Stimulated activated CD4-positive, alpha-beta T cell treated with anti-CD3 and anti-CD28 coated beads, Interleukin-4, amount 100 ng/mL, for 24 hours (primary cell): ENCODE measurements at regions not wholly inside any gene's neighbourhood (a gene's known extent, or its start where the extent isn't known, plus 50 kb on each side); places are given as distances from the start of the nearest gene placed in this dataset.

Source experiments
- DNase-seq: peaks from one replicate; pipeline ENCODE4 v3.0.0-alpha.2; 2020

DNA sequence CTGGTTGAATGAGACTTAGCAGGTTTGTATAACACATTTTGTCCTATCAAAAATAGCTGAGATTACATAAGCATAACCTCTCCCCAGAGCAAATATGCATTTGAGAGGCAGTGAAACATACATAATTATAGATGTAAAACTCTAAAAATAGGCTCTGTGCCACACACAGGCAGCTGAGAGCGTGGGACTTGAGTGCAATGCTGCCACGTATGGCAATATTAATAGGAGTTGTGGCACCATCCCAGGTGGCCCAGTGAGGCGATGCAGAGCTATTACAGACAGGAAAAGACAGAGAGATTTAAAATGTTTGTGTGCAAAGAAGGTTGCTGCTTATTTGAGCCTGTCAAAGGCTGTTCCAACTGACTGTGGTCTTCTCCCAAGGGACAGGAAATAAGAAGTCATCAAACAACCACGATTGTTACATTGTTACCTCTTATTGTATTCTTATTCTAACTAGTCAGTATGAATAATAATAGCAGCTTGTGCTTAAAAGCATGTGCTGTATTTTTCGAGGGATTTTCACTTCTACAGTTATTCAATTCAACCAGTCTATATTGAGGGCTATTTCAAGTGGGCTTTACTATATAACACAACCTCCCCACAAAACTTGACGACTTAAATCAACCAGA, 116.5 kb downstream of the SALL1 start:
- DNase-seq, result no peak

DNA sequence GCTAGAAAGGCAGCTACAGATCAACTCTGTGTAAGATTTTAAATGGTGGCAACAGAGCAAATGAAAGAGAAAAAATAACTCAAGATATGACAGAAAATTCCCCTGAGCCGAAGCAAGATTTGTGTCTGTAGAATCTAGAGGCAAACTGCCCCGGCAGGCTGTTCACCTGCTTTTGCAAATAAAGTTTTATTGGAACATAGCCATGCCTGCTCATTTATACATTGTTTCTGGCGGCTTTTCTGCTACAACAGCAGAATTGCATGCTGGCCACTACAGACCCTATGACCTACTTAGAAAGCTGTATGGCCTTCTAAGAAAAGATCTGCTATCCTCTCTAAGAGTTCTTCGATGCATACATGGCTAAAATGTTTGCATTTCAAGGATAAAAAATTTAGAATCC, 119.5 kb downstream of the SALL1 start:
- no peak for DNase-seq

DNA sequence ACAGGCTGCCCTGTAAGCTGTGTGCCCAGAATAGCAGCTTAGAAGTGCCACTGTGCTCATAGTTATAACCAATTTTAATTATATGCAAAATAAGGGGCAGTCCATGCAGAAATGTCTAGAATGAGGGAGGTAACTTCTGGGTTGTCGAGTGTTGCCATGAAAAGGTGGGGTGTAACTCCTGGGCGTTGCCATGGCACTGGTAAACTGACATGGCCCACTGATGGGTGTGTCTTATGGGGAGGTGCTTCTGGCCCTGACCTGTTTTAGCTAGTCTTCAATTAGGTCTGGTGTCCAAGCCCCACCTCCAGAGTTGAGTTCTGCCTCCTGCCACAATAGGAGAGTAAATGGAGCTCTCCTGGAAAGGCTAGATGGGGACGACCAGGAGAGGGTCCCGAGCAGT, 120.6 kb downstream of the SALL1 start:
- no peak for DNase-seq

DNA sequence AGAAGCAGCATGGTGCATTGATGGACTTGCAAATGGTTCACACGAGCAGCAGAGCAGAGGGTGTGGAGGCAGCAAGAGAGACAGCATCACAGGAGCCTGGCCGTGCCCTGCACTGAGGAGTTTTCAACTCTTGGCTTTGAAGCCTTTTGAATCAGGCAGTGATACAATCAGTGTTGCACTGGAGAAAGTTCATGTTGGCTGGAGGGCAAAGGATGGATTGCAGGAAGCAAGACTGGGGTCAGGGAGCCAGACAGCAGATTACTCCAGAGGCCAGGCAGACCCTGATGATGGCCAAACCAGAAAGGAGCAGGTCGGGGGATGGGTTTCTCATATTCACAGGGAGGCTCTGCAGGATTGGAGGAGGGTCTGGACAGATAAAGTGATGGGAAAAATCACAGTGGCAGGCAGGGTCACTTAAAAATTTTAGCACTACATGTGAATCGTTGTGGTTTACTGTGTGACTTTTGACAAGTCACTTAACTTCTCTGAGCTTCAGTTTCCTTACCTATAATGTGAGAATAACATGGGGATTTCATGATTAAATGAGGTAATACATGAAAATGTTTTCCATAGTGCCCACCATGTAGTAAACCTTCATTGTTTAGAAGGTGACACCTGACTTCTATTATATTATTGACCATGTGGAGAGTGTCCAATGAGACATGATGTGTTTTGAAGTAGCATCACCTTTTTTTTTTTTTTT, 125.3 kb downstream of the SALL1 start:
- no peak for DNase-seq

DNA sequence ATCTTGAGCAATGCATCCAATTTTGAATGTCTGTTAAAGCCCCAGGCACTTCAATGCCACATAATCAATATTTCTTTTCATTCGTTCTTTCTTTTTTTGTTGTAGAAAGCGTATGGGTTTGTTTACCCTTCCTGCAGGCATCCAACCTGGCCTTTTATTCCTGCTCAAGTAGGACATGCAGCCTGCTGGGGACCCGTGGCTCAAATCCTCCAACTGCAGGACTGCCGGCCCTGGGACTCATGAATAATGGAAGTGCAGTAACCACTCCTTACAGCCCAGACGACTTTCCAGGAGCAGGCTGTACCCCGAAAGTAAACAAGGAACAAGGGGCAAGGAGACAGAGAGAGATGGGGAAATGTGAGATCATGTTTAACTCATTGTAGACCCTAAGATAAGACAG, 126.4 kb downstream of the SALL1 start:
- DNase-seq, result no peak

DNA sequence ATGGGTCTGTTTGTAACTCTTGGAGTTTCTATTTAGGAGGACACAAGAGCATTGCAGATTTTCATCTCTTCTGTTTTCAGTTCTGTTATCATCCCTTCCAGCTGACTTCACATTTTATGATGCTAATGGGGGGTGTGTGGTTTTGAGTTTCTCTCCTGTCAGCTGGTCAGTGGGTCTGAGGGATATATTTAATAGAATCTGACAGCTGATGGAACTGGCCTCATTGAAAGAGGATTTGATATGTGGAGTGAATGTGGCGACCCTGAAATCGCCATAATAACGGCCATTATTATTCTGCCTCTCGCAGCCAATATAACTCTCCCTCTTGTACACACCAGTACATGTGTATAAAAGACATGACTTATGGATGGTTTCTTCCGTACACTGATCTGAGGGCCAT, 128.1 kb downstream of the SALL1 start:
- no peak for DNase-seq

DNA sequence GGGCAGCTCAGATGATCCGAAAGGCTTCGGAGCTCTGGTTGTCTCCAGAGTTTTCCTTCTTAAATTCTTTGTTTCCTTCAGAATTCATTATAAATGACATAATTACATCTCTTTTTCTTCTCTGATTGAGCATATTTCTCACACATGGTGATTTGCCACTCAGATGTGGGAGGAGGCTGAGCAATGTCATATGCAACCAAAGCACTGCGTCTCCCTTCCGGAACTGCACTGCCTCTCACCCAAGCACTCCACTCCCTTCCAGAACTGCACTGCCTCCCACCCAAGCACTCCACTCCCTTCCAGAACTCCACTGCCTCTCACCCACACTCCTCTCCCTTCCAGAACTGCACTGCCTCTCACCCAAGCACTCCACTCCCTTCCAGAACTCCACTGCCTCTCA, 131.5 kb downstream of the SALL1 start:
- DNase-seq, result no peak

DNA sequence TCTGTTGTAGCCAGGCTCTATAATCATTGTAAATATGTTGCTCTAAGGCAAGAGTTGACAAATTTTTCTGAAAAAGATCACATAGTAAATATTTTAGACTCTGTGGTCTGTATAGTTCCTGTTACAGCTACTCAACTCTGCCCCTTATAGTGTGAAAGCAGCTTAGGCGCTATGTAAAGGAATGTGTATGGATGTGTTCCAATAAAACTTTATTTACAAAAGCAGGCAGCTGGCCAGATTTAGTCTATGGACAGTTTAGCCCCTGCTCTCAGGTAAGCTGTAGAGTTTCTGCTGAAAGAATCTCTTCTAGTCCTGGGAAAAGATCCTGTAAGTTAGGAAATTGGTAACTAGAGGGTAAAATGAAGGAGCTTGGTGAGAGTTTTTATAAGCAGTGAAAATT, 133.1 kb downstream of the SALL1 start:
- no peak for DNase-seq

DNA sequence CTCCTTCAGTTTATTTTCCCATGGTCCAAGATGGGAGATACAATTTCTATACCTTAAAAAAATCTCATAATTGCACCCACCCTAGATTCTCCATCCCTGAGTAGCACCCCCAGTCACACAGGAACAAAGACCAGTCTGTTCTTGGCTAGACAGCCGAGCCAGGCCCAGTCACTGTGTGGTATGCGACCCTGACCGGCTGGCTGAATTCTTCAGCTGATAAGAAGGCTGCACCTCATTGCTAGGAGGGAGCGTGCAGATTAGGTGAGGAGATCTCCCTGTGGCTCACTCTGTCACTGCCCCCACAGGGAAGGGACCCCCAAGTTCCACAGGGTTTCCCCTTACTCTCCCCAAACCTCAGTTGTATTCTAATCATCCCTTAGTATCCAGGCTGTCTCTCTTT, 138.7 kb downstream of the SALL1 start:
- no peak for DNase-seq

DNA sequence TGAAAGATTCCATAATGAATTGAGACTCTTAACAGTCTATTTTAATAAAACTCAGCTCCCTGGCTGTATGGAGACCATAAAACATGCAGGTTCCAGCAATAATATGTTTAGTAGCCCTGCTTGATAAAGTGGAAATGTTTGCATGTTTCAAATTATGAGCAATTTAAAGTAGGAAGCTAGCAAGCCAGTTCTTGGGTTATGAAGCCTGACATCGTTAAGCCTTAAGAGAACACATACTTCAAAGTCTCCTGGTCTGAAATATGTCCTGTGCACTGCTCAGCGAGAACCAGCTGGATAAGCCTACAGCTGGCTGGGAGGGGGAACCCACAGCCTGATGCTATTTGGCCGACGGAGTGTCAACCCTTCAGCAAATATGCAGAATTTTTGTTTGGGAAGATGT, 140.3 kb downstream of the SALL1 start:
- no peak for DNase-seq

DNA sequence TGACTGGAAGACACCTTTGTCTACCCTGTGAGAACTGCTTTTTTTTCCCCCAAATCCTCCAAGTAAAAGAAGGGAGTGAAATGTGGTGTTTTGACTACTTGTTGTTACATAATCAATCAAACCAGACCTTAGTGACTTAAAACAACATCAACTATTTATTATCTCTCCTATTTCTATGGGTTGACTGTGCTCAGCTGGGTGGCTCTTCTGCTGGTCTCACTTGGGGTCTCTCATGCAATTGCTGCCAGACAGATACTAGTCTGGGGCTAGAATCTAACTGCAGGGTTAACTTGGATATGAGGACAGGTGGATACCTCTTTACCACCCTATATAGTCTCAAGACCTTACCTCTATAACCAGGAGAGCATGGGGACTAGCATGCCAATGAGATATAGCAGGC, 141.3 kb downstream of the SALL1 start:
- DNase-seq, result no peak

DNA sequence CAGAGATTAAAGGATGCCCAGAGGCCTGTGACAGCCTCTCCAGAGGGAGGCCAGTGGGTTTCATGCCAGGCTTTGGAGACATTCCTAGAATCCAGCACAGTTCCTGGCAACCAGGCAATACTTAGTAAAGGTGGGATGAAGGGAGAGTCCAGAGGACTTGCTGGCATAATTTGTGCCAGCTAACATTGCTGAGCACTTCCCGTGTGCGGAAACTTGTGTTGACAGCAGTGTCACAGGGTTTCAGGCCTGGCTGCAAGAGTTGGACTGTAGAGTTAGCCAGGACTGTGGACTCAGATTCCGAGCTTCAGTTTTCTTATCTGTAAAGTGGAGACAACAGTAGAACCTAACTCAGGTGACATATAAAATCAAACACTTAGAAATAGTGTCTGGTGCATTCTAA, 141.7 kb downstream of the SALL1 start:
- DNase-seq, result no peak

DNA sequence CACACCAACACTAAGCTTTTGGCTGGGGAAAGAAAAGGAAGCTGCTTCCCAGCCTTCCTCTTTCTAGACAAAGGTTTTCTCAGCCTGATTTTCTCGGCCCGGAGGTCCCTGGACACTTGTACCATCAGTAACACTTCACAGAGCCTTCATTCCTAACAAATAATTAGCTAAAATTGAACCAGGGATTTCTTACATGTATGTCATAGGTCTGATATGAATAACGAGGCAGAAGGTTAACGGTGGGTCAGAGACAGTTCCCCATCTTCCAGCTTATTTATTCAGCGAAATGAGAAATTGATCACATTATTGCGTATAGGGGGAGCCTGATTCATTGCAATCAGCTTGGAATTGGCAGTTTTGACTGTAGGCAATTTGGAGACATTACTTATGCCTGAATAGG, 142.5 kb downstream of the SALL1 start:
- no peak for DNase-seq

DNA sequence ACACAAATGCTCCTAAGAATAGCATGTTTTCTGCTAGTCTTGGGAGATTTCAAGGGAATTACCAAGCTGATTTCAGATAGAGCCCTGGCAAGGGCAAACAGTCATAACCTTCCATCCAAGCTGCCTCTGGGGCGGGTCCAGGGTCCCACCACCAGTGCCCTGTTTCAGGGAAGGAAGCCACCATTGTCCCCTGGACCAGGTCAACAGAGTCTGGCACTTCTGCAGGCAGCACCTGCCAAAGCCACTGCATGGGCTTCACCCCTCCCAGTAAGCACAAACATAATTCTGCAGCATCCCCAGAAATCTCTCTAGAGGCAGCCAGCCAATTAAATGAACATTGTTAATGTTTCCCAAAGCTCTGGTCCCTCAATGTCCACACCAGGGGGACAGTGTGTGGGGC, 143.0 kb downstream of the SALL1 start:
- no peak for DNase-seq

DNA sequence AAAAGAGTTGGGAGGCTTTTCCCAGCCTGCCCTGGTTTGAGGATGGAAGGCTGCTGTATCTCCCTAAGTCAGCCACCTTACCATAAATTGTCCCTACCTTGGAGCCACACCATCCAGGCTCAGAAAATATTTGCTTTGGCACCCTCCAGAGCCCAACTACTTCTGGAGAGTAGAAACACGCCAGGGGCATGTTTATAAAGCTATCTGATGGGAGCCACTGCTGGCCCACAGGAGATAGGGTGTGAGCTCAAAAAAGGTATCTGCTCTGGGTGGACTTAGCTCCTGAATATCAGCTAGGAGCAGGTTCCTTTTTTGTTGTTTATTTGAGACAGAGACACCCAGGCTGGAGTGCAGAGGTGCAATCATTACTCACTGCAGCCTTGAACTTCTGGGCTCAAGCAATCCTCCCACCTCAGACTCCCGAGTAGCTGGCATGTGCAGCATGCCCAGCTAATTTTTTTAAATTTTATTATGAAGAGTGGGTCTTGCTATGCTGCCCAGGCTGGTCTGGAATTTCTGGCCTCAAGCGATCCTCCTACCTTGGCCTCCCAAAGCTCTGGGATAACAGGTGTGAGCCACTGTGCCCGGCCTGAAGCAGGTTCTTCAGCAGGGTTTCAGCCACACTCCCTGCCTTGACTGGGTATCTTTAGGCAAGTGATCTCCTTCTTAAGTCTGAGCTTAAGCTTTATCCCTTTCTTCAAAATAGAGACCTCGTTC, 147.1 kb downstream of the SALL1 start:
- DNase-seq, result no peak

DNA sequence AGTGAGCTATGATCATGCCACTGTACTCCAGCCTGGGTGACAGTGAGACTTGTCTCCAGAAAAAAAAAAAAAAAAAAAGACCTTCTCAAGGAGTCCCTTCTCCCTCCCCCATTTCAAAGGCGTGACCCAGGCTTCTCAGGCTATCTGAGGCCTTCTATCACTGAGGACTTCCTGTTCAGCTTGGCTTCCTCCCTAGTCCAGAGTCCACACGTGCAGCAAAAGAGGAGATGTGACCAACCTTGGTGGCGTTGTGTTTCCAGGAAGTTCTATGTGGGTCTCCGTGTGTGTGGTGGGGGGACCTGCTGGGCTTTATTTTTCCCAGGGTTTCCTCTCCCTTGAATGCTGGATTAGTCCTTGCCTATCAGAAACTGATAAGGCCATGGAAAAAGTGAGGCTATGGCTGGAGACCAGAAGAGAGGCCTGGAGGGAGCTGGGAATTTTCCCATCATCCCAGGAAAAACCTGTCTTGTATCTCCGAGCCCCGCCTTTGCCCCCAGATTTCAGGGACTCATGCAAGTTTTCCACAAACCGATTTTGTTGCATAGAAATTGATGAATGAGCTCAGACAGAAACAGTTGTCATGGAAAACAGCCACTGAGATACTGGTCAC, 148.1 kb downstream of the SALL1 start:
- no peak for DNase-seq

DNA sequence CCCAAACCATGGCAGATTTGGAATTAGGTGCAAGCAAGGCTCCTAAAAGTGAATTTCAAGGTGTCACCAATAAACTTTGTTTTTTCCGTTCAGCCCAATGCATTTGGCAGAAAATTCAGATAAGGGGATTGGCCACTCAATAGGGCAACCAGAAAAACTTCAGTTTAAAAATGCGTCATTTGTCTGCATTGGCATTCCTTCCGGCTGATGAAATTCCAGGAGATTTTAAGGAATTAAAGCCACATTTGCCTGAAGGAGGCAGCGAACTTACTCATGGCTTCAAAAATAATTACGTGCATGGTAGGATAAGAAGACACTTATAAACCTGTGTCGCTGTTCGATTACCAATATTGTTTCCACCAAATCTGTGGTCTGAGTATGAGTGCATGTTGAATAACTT, 151.9 kb downstream of the SALL1 start:
- DNase-seq, result no peak

DNA sequence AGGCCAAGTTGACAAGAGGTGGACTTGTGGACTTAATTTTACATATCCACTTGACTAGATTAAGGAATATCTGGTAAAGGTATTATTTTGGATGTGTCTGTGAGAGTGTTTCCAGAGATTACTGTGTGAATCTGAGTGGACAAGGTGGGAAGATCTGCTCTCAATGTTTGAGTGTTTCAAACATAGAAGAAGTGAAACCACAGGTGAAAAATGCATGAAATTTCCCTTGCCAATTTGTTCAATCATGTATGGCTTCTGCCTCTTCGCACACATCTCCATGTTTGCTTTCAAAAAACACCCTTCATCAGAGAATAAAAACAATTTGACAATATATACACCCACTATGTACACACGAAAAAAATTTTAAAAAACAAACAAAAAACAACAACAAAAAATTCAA, 152.7 kb downstream of the SALL1 start:
- DNase-seq, result no peak

DNA sequence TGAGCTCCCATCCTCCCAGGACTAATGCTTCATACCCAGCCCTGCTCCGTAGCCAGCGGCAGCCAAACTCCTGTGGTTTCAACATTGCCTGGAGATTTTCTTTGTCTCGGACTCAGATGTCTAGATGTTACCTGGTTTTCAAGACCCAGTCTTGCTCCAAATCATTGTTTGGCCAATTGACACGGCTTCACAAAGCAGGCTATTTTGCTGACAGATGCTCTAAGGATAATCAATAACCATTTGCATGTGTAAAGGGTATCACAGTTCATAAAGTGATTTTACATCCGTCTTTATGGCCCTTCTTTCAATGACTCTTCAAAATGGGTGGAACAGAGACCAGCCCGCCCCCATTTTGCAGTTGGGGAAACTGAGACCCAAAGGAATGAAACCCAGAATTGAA, 153.4 kb downstream of the SALL1 start:
- no peak for DNase-seq

DNA sequence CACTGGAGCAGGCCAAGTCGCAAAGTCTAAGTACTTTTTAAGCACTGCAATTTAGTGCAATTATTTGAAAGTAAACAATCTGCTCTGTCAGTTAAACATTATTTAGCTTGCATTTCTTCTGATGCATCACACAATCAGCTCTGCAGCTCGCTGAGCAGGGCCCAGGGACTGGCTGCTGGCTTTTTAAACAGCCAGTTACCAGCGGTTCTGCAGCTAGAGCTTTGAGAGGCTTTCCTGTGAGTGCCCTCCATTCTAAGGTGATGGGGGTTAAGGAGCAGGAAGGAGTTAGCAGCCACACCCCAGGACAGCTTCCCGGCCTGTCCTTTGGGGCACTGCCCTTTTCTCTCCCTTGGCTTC, 154.3 kb downstream of the SALL1 start:
- no peak for DNase-seq

DNA sequence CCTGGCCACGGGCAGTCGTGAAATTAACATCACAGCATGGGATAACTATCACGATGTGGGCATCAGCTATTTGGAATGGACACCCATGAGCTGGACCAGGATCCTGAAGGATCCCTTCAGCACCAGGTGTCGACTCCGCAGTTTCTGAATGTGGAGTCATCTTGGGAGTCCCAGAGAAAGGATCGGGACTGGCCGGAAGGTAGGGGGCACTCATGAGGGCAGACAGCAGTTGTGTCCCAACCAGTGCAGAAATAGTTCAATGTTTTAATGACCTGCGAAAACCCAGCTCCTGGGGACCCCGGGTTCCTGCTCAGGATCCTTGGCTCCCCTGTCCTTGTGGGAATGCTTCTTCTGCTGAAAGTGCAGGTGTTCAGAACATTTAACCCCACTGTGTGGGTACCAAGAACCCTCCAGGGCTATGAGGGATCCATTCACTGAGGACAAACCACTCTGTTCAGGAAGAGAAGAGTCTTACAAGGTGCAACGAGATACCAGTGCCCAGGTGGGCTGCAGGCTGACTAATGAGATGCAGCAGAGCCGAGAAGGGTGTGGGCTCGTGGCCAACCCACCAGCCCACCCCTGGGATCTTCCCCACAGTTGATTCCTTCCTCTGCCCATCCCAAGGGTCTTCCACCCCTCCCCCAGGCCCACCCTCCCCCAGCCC, 154.8 kb downstream of the SALL1 start:
- DNase-seq, result no peak

DNA sequence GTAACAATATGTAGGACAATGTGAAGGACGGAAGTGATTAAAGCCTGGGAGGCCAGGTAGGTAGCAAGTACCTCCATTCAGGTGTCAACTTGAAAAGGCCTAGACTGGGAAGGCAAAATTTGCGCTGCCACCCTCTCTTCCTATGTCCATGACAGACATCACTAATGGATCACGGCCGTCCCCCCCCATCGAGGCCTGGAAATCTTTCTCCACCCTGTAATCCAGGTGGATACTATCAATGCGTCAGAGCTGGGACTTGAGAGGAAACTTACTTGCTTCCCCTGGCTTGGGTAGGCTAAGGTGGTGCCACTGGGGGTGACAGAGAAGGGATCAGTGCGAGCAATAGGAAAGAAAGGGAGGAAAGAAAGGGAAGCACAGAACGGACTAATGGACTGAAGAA, 156.1 kb downstream of the SALL1 start:
- DNase-seq, result no peak

DNA sequence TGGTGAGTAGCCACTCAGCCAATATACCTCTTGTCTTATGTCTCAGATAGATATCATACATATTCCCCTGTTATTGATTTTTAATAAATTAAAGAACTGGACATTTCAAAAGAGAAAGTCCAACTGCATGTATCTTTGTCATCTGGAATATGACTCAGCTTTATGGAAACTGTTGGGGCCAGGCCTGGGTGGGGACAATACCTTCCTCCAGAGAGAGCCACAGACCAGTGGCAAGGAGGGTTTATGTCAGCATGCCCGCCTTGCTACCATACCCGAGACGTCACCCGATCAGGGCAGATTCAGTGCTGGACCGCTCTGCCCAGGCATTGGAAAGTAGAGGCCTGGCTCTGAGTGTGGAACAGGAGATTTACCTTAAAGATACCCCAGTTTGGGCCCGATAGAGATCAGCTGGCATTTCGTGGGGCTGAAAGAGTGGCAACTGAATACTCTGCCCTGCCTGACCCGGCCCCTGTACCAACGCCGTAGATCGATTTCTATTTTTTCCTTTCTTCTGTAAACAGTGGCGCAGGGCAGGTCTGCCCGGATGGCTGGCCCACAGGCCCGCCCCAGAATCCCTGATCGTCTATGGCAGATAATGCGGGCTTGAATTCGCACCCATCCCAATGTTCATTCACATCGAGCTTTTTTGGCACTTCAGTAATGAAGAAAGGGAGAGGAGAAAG, 158.6 kb downstream of the SALL1 start:
- DNase-seq, result no peak
